ENCODE measurements at regions not wholly inside any gene's neighbourhood (a gene's known extent, or its start where the extent isn't known, plus 50 kb on each side); places are given as distances from the start of the nearest gene placed in this dataset.

GRCh38 chr4:151518359-151518758 lies 109.4 kb downstream of the FHIP1A start:
- TF ChIP-seq EZH2phosphoT487 (IDR thresholded peaks at IDR 0.05; ENCODE audit: borderline replicate concordance, low read length) = no peak
- TF ChIP-seq, protein P1, sequence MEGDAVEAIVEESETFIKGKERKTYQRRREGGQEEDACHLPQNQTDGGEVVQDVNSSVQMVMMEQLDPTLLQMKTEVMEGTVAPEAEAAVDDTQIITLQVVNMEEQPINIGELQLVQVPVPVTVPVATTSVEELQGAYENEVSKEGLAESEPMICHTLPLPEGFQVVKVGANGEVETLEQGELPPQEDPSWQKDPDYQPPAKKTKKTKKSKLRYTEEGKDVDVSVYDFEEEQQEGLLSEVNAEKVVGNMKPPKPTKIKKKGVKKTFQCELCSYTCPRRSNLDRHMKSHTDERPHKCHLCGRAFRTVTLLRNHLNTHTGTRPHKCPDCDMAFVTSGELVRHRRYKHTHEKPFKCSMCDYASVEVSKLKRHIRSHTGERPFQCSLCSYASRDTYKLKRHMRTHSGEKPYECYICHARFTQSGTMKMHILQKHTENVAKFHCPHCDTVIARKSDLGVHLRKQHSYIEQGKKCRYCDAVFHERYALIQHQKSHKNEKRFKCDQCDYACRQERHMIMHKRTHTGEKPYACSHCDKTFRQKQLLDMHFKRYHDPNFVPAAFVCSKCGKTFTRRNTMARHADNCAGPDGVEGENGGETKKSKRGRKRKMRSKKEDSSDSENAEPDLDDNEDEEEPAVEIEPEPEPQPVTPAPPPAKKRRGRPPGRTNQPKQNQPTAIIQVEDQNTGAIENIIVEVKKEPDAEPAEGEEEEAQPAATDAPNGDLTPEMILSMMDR (IDR thresholded peaks at IDR 0.05; ENCODE audit: low read depth, low read length, poor library complexity, severe bottlenecking) = no peak
